H9 (cell line): ENCODE measurements at regions not wholly inside any gene's neighbourhood (a gene's known extent, or its start where the extent isn't known, plus 50 kb on each side); places are given as distances from the start of the nearest gene placed in this dataset.

Experiments used
- DNase-seq: peaks from one replicate; pipeline ENCODE4 v3.0.0-alpha.2; 2017
- H2AFZ ChIP-seq: one replicate; pipeline ENCODE4 v1.6.1; 2013; ENCODE audit warnings: mild to moderate bottlenecking, low read length, control low read depth, moderate library complexity
- H2AK5ac ChIP-seq: 2 replicates; pipeline ENCODE4 v1.6.1; 2013; ENCODE audit warnings: low read length, control low read depth, mixed read lengths; ENCODE audit not compliant: insufficient read length
- H2BK120ac ChIP-seq: one replicate; pipeline ENCODE4 v1.6.1; 2013; ENCODE audit warnings: low read depth, mild to moderate bottlenecking, low read length, control low read depth, inconsistent platforms; ENCODE audit not compliant: poor library complexity, severe bottlenecking
- H2BK12ac ChIP-seq: 2 replicates; pipeline ENCODE4 v1.6.1; 2013; ENCODE audit warnings: low read length, control low read depth, mixed read lengths, low read depth; ENCODE audit not compliant: insufficient read length
- H2BK15ac ChIP-seq: 2 replicates; pipeline ENCODE4 v1.6.1; 2013; ENCODE audit warnings: low read depth, low read length, control low read depth
- H2BK20ac ChIP-seq: one replicate; pipeline ENCODE4 v1.6.1; 2013; ENCODE audit warnings: low read depth, mild to moderate bottlenecking, low read length, control low read depth, inconsistent platforms; ENCODE audit not compliant: poor library complexity, severe bottlenecking
- H2BK5ac ChIP-seq: 2 replicates; pipeline ENCODE4 v1.6.1; 2013; ENCODE audit warnings: low read length, control low read depth, mixed read lengths; ENCODE audit not compliant: insufficient read length
- H3K14ac ChIP-seq: 2 replicates; pipeline ENCODE4 v1.6.1; 2013; ENCODE audit warnings: low read length, control low read depth; ENCODE audit not compliant: insufficient read depth
- H3K18ac ChIP-seq: 2 replicates; pipeline ENCODE4 v1.6.1; 2013; ENCODE audit warnings: low read depth, mild to moderate bottlenecking, mixed read lengths, low read length, control low read depth; ENCODE audit not compliant: insufficient read length
- H3K23ac ChIP-seq: 2 replicates; pipeline ENCODE4 v1.6.1; 2013; ENCODE audit warnings: low read length, control low read depth, mixed read lengths, low read depth; ENCODE audit not compliant: insufficient read length
- H3K23me2 ChIP-seq: 2 replicates; pipeline ENCODE4 v1.6.1; 2013; ENCODE audit warnings: low read depth, mild to moderate bottlenecking, mixed read lengths, low read length, control low read depth; ENCODE audit not compliant: insufficient read length, poor library complexity, severe bottlenecking
- H3K27ac ChIP-seq: 2 replicates; pipeline ENCODE4 v1.5.1; 2013; ENCODE audit warnings: low read length, control low read depth, mixed read lengths, low read depth; ENCODE audit not compliant: insufficient read length
- H3K27me3 ChIP-seq: 2 replicates; pipeline ENCODE4 v1.6.1; 2013; ENCODE audit warnings: low read length, control low read depth, inconsistent platforms; ENCODE audit not compliant: insufficient read depth
- H3K4ac ChIP-seq: 2 replicates; pipeline ENCODE4 v1.6.1; 2013; ENCODE audit warnings: low read depth, mild to moderate bottlenecking, control low read depth, inconsistent platforms, low read length, moderate library complexity
- H3K4me1 ChIP-seq: 2 replicates; pipeline ENCODE4 v1.6.1; 2013; ENCODE audit warnings: low read length, control low read depth, inconsistent platforms; ENCODE audit not compliant: insufficient read depth
- H3K4me2 ChIP-seq: 2 replicates; pipeline ENCODE4 v1.6.1; 2013; ENCODE audit warnings: low read length, control low read depth, mixed read lengths; ENCODE audit not compliant: insufficient read length, insufficient read depth
- H3K56ac ChIP-seq: 2 replicates; pipeline ENCODE4 v1.6.1; 2013; ENCODE audit warnings: low read depth, mild to moderate bottlenecking, mixed read lengths, low read length, control low read depth; ENCODE audit not compliant: insufficient read length
- H3K79me1 ChIP-seq: 2 replicates; pipeline ENCODE4 v1.6.1; 2013; ENCODE audit warnings: low read depth, mild to moderate bottlenecking, moderate library complexity, low read length, control low read depth, inconsistent platforms; ENCODE audit not compliant: insufficient read depth, poor library complexity, severe bottlenecking
- H3K79me2 ChIP-seq: 2 replicates; pipeline ENCODE4 v1.6.1; 2013; ENCODE audit warnings: low read length, control low read depth, inconsistent platforms; ENCODE audit not compliant: insufficient read depth
- H3K9ac ChIP-seq: 2 replicates; pipeline ENCODE4 v1.6.1; 2013; ENCODE audit warnings: low read length, control low read depth, mixed read lengths; ENCODE audit not compliant: insufficient read length; ENCODE audit errors: extremely low read depth
- H3K9me3 ChIP-seq: one replicate; pipeline ENCODE4 v1.6.1; 2013; ENCODE audit warnings: low read depth, low read length, inconsistent platforms; ENCODE audit not compliant: control insufficient read depth
- H3T11ph ChIP-seq: one replicate; pipeline ENCODE4 v1.6.1; 2013; ENCODE audit warnings: mild to moderate bottlenecking, low read length, control low read depth, inconsistent platforms
- H4K20me1 ChIP-seq: one replicate; pipeline ENCODE4 v1.6.1; 2013; ENCODE audit not compliant: control insufficient read depth, insufficient read length, insufficient read depth
- H4K5ac ChIP-seq: 2 replicates; pipeline ENCODE4 v1.6.1; 2013; ENCODE audit warnings: low read depth, mild to moderate bottlenecking, mixed read lengths, low read length, control low read depth; ENCODE audit not compliant: insufficient read length
- H4K8ac ChIP-seq: replicated peaks from 2 replicates; pipeline ENCODE4 v1.6.1; 2013; ENCODE audit warnings: low read length, control low read depth, mixed read lengths, low read depth; ENCODE audit not compliant: insufficient read length
- H4K91ac ChIP-seq: 2 replicates; pipeline ENCODE4 v1.6.1; 2013; ENCODE audit warnings: low read depth, mild to moderate bottlenecking, moderate library complexity, mixed read lengths, low read length, control low read depth; ENCODE audit not compliant: insufficient read length
- H3K27ac Mint-ChIP-seq, 3 experiments: 2 replicates in 2 of 3; 3 replicates in 1 of 3; pipeline ENCODE4 v1.8.0; 2020 to 2021; ENCODE audit warnings: mixed read lengths in 3 of 3, mild to moderate bottlenecking in 1 of 3, moderate library complexity in 1 of 3
- H3K27me3 Mint-ChIP-seq: 2 replicates; pipeline ENCODE4 v1.8.0; 2021; ENCODE audit warnings: low read depth, mild to moderate bottlenecking, moderate library complexity, mixed read lengths
- H3K36me3 Mint-ChIP-seq, 3 experiments: 2 replicates in 2 of 3; 3 replicates in 1 of 3; pipeline ENCODE4 v1.8.0; 2020 to 2021; ENCODE audit warnings: low read depth in 3 of 3, mixed read lengths in 3 of 3; ENCODE audit not compliant: insufficient read depth in 1 of 3
- H3K4me1 Mint-ChIP-seq, 2 experiments: 2 replicates each; pipeline ENCODE4 v1.8.0; 2020; ENCODE audit warnings: mixed read lengths in 2 of 2
- H3K4me3 Mint-ChIP-seq, 2 experiments: 2 replicates in 1 of 2; 3 replicates in 1 of 2; pipeline ENCODE4 v1.8.0; 2020 to 2021; ENCODE audit warnings: mild to moderate bottlenecking in 2 of 2, mixed read lengths in 2 of 2, moderate library complexity in 1 of 2
- H3K9me3 Mint-ChIP-seq, 2 experiments: 2 replicates in 1 of 2; 3 replicates in 1 of 2; pipeline ENCODE4 v1.8.0; 2020; ENCODE audit warnings: mild to moderate bottlenecking in 2 of 2, mixed read lengths in 2 of 2, moderate library complexity in 1 of 2
- CTCF ChIP-seq: fragments of 200-600 bp; sonication (generic); conservative IDR thresholded peaks from 3 replicates; pipeline ENCODE4 v1.8.0; 2021; ENCODE audit warnings: antibody characterized with exemption, mild to moderate bottlenecking
- WGBS: extraction: QIAGEN DNeasy Blood & Tissue Kit; methylation state at CpG from one replicate; pipeline ENCODE4 v1.1.7; 2013; ENCODE audit warnings: missing lambda C conversion rate, low lambda C conversion rate, mixed read lengths; ENCODE audit not compliant: insufficient read length; ENCODE audit errors: extremely low coverage; 5-methylcytosine and 5-hydroxymethylcytosine counted together

GRCh38 chr20:40926928-40927327 is 101.7 kb upstream of the TOP1 start:
- Histone ChIP-seq H2BK15ac (no peak overlapping the region), H3K79me1 (no peaks in the 10 kb centered on the region), H3K9me3 (no peaks in the 10 kb centered on the region), H4K8ac (no peak overlapping the region), H3K23me2 (no peaks in the 10 kb centered on the region), H2AK5ac (no peak overlapping the region), H3T11ph (no peak overlapping the region), H3K14ac (no peak overlapping the region), H3K9ac (no peak overlapping the region), H2BK20ac (no peak overlapping the region), H3K27ac (no peak overlapping the region), H3K4me1 (no peaks in the 10 kb centered on the region), H3K4me2 (no peak overlapping the region), H3K79me2 (no peaks in the 10 kb centered on the region), H4K91ac (no peak overlapping the region), H2BK120ac (no peak overlapping the region), H2BK5ac (no peak overlapping the region), H3K23ac (no peak overlapping the region), H3K56ac (no peak overlapping the region), H3K18ac (no peak overlapping the region), H3K27me3 (no peaks in the 10 kb centered on the region), H2AFZ (no peak overlapping the region), H4K5ac (no peak overlapping the region), H3K4ac (no peak overlapping the region), H4K20me1 (no peaks in the 10 kb centered on the region), H2BK12ac (no peak overlapping the region)
- no peak overlapping the region for H3K4me3 Mint-ChIP-seq
- no CpG with 5 or more reads among the region's 2 CpGs for WGBS
- peaks cover 4% of the 10 kb centered on the region for H3K27me3 Mint-ChIP-seq
- no peaks in the 10 kb centered on the region for H3K9me3 Mint-ChIP-seq
- no peak for DNase-seq
- H3K4me1 Mint-ChIP-seq, result peaks cover 0 to 3% of the 10 kb centered on the region in 2 experiments; a peak in 2 of 4 replicates
- H3K27ac Mint-ChIP-seq, result no peak overlapping the region
- TF ChIP-seq CTCF, result no peak
- H3K36me3 Mint-ChIP-seq, result no peaks in the 10 kb centered on the region
